HepG2 (cell line): ENCODE measurements at regions not wholly inside any gene's neighbourhood (a gene's known extent, or its start where the extent isn't known, plus 50 kb on each side); places are given as distances from the start of the nearest gene placed in this dataset.
A peak's percentile ranks its signal among the peaks of the same experiment; 100 is the strongest.

Source experiments
- ATAC-seq: fragments of 200-7000 bp; cut with Tn5 transposase; 3 replicates; pipeline ENCODE4 v1.9.1; 2020; ENCODE audit warnings: mild to moderate bottlenecking, moderate library complexity
- BruUV-seq: library from RNA; stranded (reverse); fragments of 400-500 nt; replicated peaks from 2 replicates; lab custom pipeline; 2021; lab: Mats Ljungman, UMichigan
- CTCF ChIA-PET: fragments of 300-600 bp; formaldehyde crosslinking; extraction: SDS; loops from one replicate; lab custom pipeline; 2021; ENCODE audit warnings: low total read pairs, inconsistent platforms, low intra/inter-chr PET ratio; lab: Yijun Ruan, JAX
- POLR2A ChIA-PET: fragments of 350-600 bp; sonication (Branson Sonifier 250); formaldehyde crosslinking; loops from one replicate; lab custom pipeline; 2020; ENCODE audit warnings: antibody characterized with exemption, inconsistent platforms; lab: Yijun Ruan, JAX
- DNase-seq: peaks from one replicate; pipeline ENCODE4 v3.0.0-alpha.2; 2015; ENCODE audit warnings: low spot score
- FAIRE-seq: peaks from 3 replicates; lab custom pipeline; 2011; peaks lifted over from hg19 to GRCh38; lab: Jason Lieb, UNC
- H2AFZ ChIP-seq: one replicate; pipeline ENCODE4 v1.6.1; 2011; ENCODE audit warnings: low read length, inconsistent platforms
- H3K27ac ChIP-seq: fragments of 300-600 bp; 3 replicates; pipeline ENCODE4 v1.8.0; 2011; ENCODE audit warnings: mixed run types, mild to moderate bottlenecking, mixed read lengths, low read length, inconsistent platforms; ENCODE audit not compliant: insufficient read depth; ENCODE audit errors: extremely low read length
- H3K27me3 ChIP-seq, 2 experiments: fragments of 200-600 bp in 1 of 2; 2 replicates in 1 of 2; 3 replicates in 1 of 2; pipeline versions ENCODE4 v1.6.0 to v1.8.0; 2011; ENCODE audit warnings: low read length in 2 of 2, mild to moderate bottlenecking in 2 of 2, moderate library complexity in 2 of 2, inconsistent platforms in 1 of 2; ENCODE audit not compliant: insufficient read depth in 2 of 2, control insufficient read depth in 1 of 2
- H3K36me3 ChIP-seq, 2 experiments: fragments of 200-600 bp in 1 of 2; replicated peaks in 1 of 2; 2 replicates in 1 of 2; 3 replicates in 1 of 2; pipeline versions ENCODE4 v1.5.1 to v1.8.0; 2011; ENCODE audit warnings: low read length in 2 of 2, inconsistent platforms in 1 of 2; ENCODE audit not compliant: insufficient read depth in 2 of 2, control insufficient read depth in 1 of 2
- H3K4me1 ChIP-seq: 2 replicates; pipeline ENCODE4 v1.5.1; 2012; ENCODE audit warnings: low read length, inconsistent platforms; ENCODE audit not compliant: insufficient read depth
- H3K4me2 ChIP-seq: 2 replicates; pipeline ENCODE4 v1.6.0; 2011; ENCODE audit warnings: low read depth, low read length, inconsistent platforms
- H3K4me3 ChIP-seq, 3 experiments: fragments of 200-600 bp in 1 of 3; sonication (generic), shearing (Covaris generic) in 1 of 3; replicated peaks in 1 of 3; 2 replicates each; pipeline ENCODE4 v1.5.1; 2011 to 2016; ENCODE audit warnings: low read length in 3 of 3, inconsistent platforms in 2 of 3, low read depth in 2 of 3, mild to moderate bottlenecking in 2 of 3, control low read depth in 1 of 3, mixed read lengths in 1 of 3; ENCODE audit not compliant: insufficient read depth in 1 of 3
- H3K79me2 ChIP-seq: one replicate; pipeline ENCODE4 v1.6.1; 2011; ENCODE audit warnings: low read length, inconsistent platforms; ENCODE audit not compliant: insufficient read depth
- H3K9ac ChIP-seq: 2 replicates; pipeline ENCODE4 v1.6.0; 2011; ENCODE audit warnings: mild to moderate bottlenecking, low read depth, low read length, inconsistent platforms; ENCODE audit not compliant: insufficient read depth
- H3K9me3 ChIP-seq: 2 replicates; pipeline ENCODE4 v1.5.1; 2012; ENCODE audit warnings: mild to moderate bottlenecking, low read length
- H4K20me1 ChIP-seq: 2 replicates; pipeline ENCODE4 v1.6.0; 2011; ENCODE audit warnings: inconsistent platforms, mild to moderate bottlenecking, low read length, moderate library complexity; ENCODE audit not compliant: insufficient read depth
- BCL6 ChIP-seq: IDR thresholded peaks from 2 replicates; pipeline ENCODE4 v1.6.1; 2016; ENCODE audit warnings: missing genetic modification reagents, missing compliant biosample characterization
- EP300 ChIP-seq, 3 experiments: sonication (generic) in 1 of 3; formaldehyde crosslinking in 1 of 3; IDR thresholded peaks; 2 replicates each; pipeline versions ENCODE4 v1.5.1 to v1.6.1; 2011 to 2020; ENCODE audit warnings: low read depth in 2 of 3, low read length in 2 of 3, borderline replicate concordance in 1 of 3, improper control_type of control experiment in 1 of 3, mild to moderate bottlenecking in 1 of 3, missing genetic modification reagents in 1 of 3, moderate library complexity in 1 of 3
- NFIB ChIP-seq: sonication (generic); formaldehyde crosslinking; IDR thresholded peaks from 2 replicates; pipeline ENCODE4 v1.9.0; 2021; ENCODE audit warnings: missing genetic modification reagents, mild to moderate bottlenecking, borderline replicate concordance
- PAWR ChIP-seq: sonication (generic); formaldehyde crosslinking; IDR thresholded peaks from 2 replicates; pipeline ENCODE4 v1.4.0; 2020; ENCODE audit warnings: missing genetic modification reagents, mild to moderate bottlenecking, borderline replicate concordance
- RAD21 ChIP-seq: fragments of 450-650 bp; formaldehyde crosslinking; IDR thresholded peaks from 2 replicates; pipeline ENCODE4 v1.5.0; 2020; ENCODE audit warnings: mild to moderate bottlenecking
- ZBTB38 ChIP-seq: sonication (generic); formaldehyde crosslinking; IDR thresholded peaks from 2 replicates; pipeline ENCODE4 v1.5.1; 2020; ENCODE audit warnings: mild to moderate bottlenecking, missing genetic modification reagents
- ZFP36L1 ChIP-seq: sonication (generic); formaldehyde crosslinking; IDR thresholded peaks from 2 replicates; pipeline ENCODE4 v1.8.0; 2022; ENCODE audit warnings: mild to moderate bottlenecking, missing genetic modification reagents, moderate library complexity
- ZNF790 ChIP-seq: sonication (generic); formaldehyde crosslinking; IDR thresholded peaks from 2 replicates; pipeline ENCODE4 v1.8.0; 2022; ENCODE audit warnings: missing genetic modification reagents, mild to moderate bottlenecking, borderline replicate concordance
- ZNF816 ChIP-seq: sonication (generic); formaldehyde crosslinking; IDR thresholded peaks from 2 replicates; pipeline ENCODE4 v1.8.0; 2022; ENCODE audit warnings: missing genetic modification reagents, mild to moderate bottlenecking, borderline replicate concordance
- WGBS: methylation state at CpG from one replicate; pipeline ENCODE4 v1.1.6; 2017; ENCODE audit warnings: low lambda C conversion rate; 5-methylcytosine and 5-hydroxymethylcytosine counted together
- in situ Hi-C: cut with HindIII; loops from 2 replicates; pipeline ENCODE4 v1.10.0; 2017; ENCODE audit warnings: low pct_unique_long_range_greater_than_20kb; ENCODE audit not compliant: extremely low pct_ligation_motif_present
- intact Hi-C: fragments of 100-400 bp; cut with micrococcal nuclease; formaldehyde crosslinking; loops from one replicate; pipeline ENCODE4 v1.10.0; 2022; ENCODE audit not compliant: unreplicated experiment
- TF ChIP-seq, protein P1 (sequence below): sonication (generic); formaldehyde crosslinking; IDR thresholded peaks from 2 replicates; pipeline ENCODE4 v1.8.0; 2022; ENCODE audit warnings: missing genetic modification reagents, mild to moderate bottlenecking, moderate library complexity, borderline replicate concordance
- TF ChIP-seq, protein P2 (sequence below): sonication (generic); formaldehyde crosslinking; IDR thresholded peaks from 2 replicates; pipeline ENCODE4 v1.5.1; 2020; ENCODE audit warnings: missing genetic modification reagents, mild to moderate bottlenecking, borderline replicate concordance
- TF ChIP-seq, protein P3 (sequence below): sonication (generic); formaldehyde crosslinking; conservative IDR thresholded peaks from 2 replicates; pipeline ENCODE4 v1.8.0; 2022; ENCODE audit warnings: mild to moderate bottlenecking, moderate library complexity, missing genetic modification reagents

DNA sequence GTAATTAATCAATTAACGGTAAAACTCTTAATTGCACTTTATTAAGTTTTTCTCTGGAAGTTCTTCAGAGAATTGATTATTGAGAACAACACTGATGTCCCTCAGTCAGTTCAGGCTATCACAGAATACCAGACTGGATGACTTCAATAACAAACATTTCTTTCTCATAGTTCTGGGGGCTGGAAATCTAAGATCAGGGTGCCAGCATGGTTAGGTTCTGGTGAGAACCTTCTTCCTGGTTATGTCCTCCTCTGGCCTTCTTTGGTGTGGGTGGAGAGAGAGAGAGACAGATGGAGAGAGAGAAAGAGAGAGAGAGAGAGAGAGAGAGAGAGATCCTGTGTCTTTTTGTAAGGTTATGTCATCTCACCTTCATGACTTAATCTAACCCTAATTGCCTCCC lies 71.4 kb upstream of the DAP start:
- ATAC-seq (no peak; the same call in 2 of the 3 replicates), DNase-seq (no peak), FAIRE-seq (no peak)
- H3K4me2 ChIP-seq = peak overlapping the region; percentile 41; the same call in 1 of the 2 replicates
- H3K36me3 ChIP-seq = no peaks in the 10 kb centered on the region
- no peak overlapping the region for H2AFZ ChIP-seq
- no peak overlapping the region for H3K9ac ChIP-seq
- WGBS = 76% methylated on average over 1 of the region's 1 CpG
- no peak for TF ChIP-seq RAD21
- TF ChIP-seq NFIB (CRISPR knock-in tag) = no peak
- TF ChIP-seq ZNF790 (CRISPR knock-in tag) = no peak
- no peak for TF ChIP-seq EP300 (IDR thresholded peaks at IDR 0.05; ENCODE audit: low read depth in 2 of 2, low read length in 2 of 2)
- no peak for TF ChIP-seq EP300 (CRISPR knock-in tag; IDR thresholded peaks at IDR 0.05; ENCODE audit: borderline replicate concordance)
- POLR2A ChIA-PET = no interaction called here
- no peaks in the 10 kb centered on the region for H3K79me2 ChIP-seq
- in situ Hi-C loops = no loop called here
- H3K9me3 ChIP-seq = no peaks in the 10 kb centered on the region
- CTCF ChIA-PET = no interaction called here
- H3K27me3 ChIP-seq = no peaks in the 10 kb centered on the region
- peak overlapping the region; percentile 22 for H3K27ac ChIP-seq
- H3K4me3 ChIP-seq = no peak overlapping the region
- H4K20me1 ChIP-seq = no peaks in the 10 kb centered on the region
- BruUV-seq = no TSS peak
- peaks cover 32% of the 10 kb centered on the region for H3K4me1 ChIP-seq
- intact Hi-C loops = loop anchor here (2.0 kb wide), 1 partner anchor 24 kb away; no protein-coding TSS in a partner anchor

DNA sequence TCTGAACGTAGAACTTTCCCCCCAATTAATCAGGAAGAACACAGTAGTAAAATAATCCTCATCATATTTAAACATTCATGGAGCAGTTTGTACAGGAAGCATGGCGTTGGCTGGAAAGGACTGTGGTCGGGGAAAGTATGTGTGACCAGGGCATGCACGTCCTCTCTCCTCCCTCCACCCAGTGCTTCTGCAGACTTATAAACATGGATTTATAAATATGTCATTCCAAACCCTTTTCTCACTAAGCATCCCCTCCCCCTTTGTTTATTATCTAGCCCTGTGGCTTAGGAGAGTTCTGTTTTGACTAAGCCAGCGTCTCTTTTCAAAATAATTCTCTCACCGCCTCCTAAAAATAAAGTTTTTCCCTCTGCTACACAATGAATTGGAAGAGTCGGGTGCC lies 70.4 kb upstream of the DAP start:
- 76% methylated on average over 7 of the region's 7 CpGs for WGBS
- H3K4me1 ChIP-seq = peaks cover 32% of the 10 kb centered on the region
- no peaks in the 10 kb centered on the region for H3K9me3 ChIP-seq
- H3K4me2 ChIP-seq = no peak overlapping the region
- no peaks in the 10 kb centered on the region for H3K36me3 ChIP-seq
- H3K4me3 ChIP-seq = no peak overlapping the region
- no peaks in the 10 kb centered on the region for H4K20me1 ChIP-seq
- ATAC-seq (no peak), FAIRE-seq (no peak), DNase-seq (no peak)
- no peaks in the 10 kb centered on the region for H3K27me3 ChIP-seq
- intact Hi-C loops = no loop called here
- no peak overlapping the region for H2AFZ ChIP-seq
- in situ Hi-C loops = no loop called here
- H3K9ac ChIP-seq = no peak overlapping the region
- BruUV-seq = no TSS peak
- CTCF ChIA-PET = no interaction called here
- H3K79me2 ChIP-seq = no peaks in the 10 kb centered on the region
- POLR2A ChIA-PET = no interaction called here
- H3K27ac ChIP-seq = no peak overlapping the region
- TF ChIP-seq ZFP36L1 (CRISPR knock-in tag) (no peak), ZBTB38 (CRISPR knock-in tag) (no peak), ZNF790 (CRISPR knock-in tag) (no peak), ZNF816 (CRISPR knock-in tag) (no peak), PAWR (no peak), BCL6 (CRISPR knock-in tag) (no peak)
- TF ChIP-seq, protein P1, sequence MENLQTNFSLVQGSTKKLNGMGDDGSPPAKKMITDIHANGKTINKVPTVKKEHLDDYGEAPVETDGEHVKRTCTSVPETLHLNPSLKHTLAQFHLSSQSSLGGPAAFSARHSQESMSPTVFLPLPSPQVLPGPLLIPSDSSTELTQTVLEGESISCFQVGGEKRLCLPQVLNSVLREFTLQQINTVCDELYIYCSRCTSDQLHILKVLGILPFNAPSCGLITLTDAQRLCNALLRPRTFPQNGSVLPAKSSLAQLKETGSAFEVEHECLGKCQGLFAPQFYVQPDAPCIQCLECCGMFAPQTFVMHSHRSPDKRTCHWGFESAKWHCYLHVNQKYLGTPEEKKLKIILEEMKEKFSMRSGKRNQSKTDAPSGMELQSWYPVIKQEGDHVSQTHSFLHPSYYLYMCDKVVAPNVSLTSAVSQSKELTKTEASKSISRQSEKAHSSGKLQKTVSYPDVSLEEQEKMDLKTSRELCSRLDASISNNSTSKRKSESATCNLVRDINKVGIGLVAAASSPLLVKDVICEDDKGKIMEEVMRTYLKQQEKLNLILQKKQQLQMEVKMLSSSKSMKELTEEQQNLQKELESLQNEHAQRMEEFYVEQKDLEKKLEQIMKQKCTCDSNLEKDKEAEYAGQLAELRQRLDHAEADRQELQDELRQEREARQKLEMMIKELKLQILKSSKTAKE = no peak
- TF ChIP-seq, protein P2, sequence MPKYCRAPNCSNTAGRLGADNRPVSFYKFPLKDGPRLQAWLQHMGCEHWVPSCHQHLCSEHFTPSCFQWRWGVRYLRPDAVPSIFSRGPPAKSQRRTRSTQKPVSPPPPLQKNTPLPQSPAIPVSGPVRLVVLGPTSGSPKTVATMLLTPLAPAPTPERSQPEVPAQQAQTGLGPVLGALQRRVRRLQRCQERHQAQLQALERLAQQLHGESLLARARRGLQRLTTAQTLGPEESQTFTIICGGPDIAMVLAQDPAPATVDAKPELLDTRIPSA = no peak
- TF ChIP-seq, protein P3, sequence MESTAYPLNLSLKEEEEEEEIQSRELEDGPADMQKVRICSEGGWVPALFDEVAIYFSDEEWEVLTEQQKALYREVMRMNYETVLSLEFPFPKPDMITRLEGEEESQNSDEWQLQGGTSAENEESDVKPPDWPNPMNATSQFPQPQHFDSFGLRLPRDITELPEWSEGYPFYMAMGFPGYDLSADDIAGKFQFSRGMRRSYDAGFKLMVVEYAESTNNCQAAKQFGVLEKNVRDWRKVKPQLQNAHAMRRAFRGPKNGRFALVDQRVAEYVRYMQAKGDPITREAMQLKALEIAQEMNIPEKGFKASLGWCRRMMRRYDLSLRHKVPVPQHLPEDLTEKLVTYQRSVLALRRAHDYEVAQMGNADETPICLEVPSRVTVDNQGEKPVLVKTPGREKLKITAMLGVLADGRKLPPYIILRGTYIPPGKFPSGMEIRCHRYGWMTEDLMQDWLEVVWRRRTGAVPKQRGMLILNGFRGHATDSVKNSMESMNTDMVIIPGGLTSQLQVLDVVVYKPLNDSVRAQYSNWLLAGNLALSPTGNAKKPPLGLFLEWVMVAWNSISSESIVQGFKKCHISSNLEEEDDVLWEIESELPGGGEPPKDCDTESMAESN (CRISPR knock-in tag) = no peak
